HFFc6 (cell line): ENCODE measurements at regions not wholly inside any gene's neighbourhood (a gene's known extent, or its start where the extent isn't known, plus 50 kb on each side); places are given as distances from the start of the nearest gene placed in this dataset.

Experiments
- DNase-seq: peaks from one replicate; pipeline ENCODE4 v3.0.0-alpha.2; 2018
- H3K27ac Mint-ChIP-seq: 2 replicates; pipeline ENCODE4 v1.8.0; 2020; ENCODE audit warnings: mild to moderate bottlenecking, mixed read lengths
- H3K27me3 Mint-ChIP-seq: 2 replicates; pipeline ENCODE4 v1.8.0; 2021; ENCODE audit warnings: mild to moderate bottlenecking, moderate library complexity, mixed read lengths; ENCODE audit not compliant: insufficient read depth
- H3K36me3 Mint-ChIP-seq: 2 replicates; pipeline ENCODE4 v1.8.0; 2021; ENCODE audit warnings: low read depth, mixed read lengths
- H3K4me1 Mint-ChIP-seq: 2 replicates; pipeline ENCODE4 v1.8.0; 2020; ENCODE audit warnings: low read depth, mixed read lengths
- H3K4me3 Mint-ChIP-seq: 2 replicates; pipeline ENCODE4 v1.8.0; 2020; ENCODE audit warnings: mild to moderate bottlenecking, moderate library complexity, mixed read lengths
- H3K9me3 Mint-ChIP-seq: 2 replicates; pipeline ENCODE4 v1.8.0; 2020; ENCODE audit warnings: mild to moderate bottlenecking, mixed read lengths
- TF ChIP-seq, protein P1 (sequence below): fragments of 200-600 bp; sonication (generic); IDR thresholded peaks from 2 replicates; pipeline ENCODE4 v1.5.0; 2021; ENCODE audit warnings: antibody characterized with exemption, mild to moderate bottlenecking

DNA sequence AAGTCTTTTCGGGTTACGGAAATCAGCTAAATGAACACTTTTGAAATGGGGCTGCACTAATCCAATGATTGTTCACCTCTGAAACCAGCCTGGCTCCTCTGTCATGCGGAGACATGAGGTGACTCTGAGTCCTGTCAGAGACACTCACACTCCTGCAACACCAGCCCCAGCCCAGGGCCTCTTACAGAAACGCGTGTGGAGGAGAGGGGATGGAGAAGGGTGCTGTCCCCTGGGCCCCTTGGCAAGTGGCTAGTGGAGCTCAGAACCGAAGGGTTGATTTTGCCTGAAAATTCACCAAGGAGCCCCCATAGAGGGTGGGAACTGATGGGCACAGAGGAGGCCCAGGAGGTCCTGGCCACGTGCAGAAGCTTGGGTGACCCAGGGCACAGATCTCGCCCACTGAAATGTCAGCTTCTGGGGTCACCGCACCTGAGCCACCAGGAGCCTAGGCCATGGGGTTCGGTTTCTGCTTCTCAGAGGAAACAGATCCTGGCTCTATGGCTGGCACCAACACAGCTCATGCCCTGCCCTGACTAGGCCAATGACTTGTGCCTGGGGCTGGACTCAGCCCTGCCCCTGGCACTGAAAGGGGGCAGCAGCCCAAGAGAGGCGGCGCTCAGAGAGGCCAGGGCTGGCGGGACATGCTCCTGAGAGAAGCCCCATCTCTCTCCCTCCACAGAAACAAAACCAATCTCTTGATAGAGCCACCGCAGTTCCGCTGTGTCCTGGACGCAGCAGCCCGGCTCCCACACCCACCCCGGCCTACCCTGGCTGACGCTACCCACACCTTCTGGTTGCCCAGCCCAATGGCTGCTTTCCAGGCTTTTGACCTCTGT, 144.7 kb downstream of the ERMARD start:
- Mint-ChIP-seq H3K4me1 (no peaks in the 10 kb centered on the region), H3K27ac (no peak overlapping the region), H3K36me3 (0 out of 2 replicates have a peak, but pooled peaks cover 10% of the 10 kb centered on the region), H3K27me3 (no peaks in the 10 kb centered on the region), H3K9me3 (peaks cover 55% of the 10 kb centered on the region), H3K4me3 (no peak overlapping the region)
- TF ChIP-seq, protein P1, sequence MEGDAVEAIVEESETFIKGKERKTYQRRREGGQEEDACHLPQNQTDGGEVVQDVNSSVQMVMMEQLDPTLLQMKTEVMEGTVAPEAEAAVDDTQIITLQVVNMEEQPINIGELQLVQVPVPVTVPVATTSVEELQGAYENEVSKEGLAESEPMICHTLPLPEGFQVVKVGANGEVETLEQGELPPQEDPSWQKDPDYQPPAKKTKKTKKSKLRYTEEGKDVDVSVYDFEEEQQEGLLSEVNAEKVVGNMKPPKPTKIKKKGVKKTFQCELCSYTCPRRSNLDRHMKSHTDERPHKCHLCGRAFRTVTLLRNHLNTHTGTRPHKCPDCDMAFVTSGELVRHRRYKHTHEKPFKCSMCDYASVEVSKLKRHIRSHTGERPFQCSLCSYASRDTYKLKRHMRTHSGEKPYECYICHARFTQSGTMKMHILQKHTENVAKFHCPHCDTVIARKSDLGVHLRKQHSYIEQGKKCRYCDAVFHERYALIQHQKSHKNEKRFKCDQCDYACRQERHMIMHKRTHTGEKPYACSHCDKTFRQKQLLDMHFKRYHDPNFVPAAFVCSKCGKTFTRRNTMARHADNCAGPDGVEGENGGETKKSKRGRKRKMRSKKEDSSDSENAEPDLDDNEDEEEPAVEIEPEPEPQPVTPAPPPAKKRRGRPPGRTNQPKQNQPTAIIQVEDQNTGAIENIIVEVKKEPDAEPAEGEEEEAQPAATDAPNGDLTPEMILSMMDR: no peak
- no peak for DNase-seq

- Mint-ChIP-seq H3K36me3 (0 out of 2 replicates have a peak, but pooled peaks cover 10% of the 10 kb centered on the region), H3K4me3 (no peak overlapping the region), H3K4me1 (no peaks in the 10 kb centered on the region), H3K27ac (no peak overlapping the region), H3K9me3 (peaks cover 64% of the 10 kb centered on the region), H3K27me3 (no peaks in the 10 kb centered on the region)
- no peak for DNase-seq
- TF ChIP-seq, protein P1: no peak
Measured at GRCh38 chr6:169895000-169895759, 143.8 kb downstream of the ERMARD start.

GRCh38 chr6:169894377-169894960, 143.0 kb downstream of the ERMARD start:
- H3K4me1 Mint-ChIP-seq: no peaks in the 10 kb centered on the region
- no peak overlapping the region for H3K27ac Mint-ChIP-seq
- peaks cover 1% of the 10 kb centered on the region; the same call in 1 of the 2 replicates for H3K27me3 Mint-ChIP-seq
- DNase-seq: no peak
- 0 out of 2 replicates have a peak, but pooled peaks cover 8% of the 10 kb centered on the region for H3K36me3 Mint-ChIP-seq
- TF ChIP-seq, protein P1: no peak
- peaks cover 68% of the 10 kb centered on the region for H3K9me3 Mint-ChIP-seq
- H3K4me3 Mint-ChIP-seq: no peak overlapping the region

DNA sequence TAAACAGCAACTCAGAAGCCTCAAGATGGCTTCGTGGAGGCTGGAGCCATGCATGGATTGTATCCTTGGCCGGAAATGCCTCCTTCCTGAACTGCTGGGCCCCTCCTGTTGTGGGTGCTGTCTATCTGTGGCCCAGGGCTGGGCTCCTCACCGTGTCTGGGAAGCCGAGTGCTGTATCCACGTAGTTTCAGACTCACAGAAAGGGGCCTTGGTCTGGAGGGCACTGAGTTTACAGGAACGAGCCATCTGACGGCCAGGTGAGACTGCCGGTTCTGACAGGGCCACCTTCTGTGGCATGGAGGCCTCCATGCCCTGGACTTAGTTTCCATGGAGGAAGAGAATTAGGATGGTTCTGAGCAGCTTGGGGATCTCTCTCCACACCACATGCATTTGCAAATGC, 142.2 kb downstream of the ERMARD start:
- H3K4me1 Mint-ChIP-seq: no peaks in the 10 kb centered on the region
- H3K4me3 Mint-ChIP-seq: no peak overlapping the region
- no peak overlapping the region for H3K27ac Mint-ChIP-seq
- peaks cover 68% of the 10 kb centered on the region for H3K9me3 Mint-ChIP-seq
- peaks cover 1% of the 10 kb centered on the region; the same call in 1 of the 2 replicates for H3K27me3 Mint-ChIP-seq
- TF ChIP-seq, protein P1: no peak
- DNase-seq: no peak
- H3K36me3 Mint-ChIP-seq: 0 out of 2 replicates have a peak, but pooled peaks cover 5% of the 10 kb centered on the region

DNA sequence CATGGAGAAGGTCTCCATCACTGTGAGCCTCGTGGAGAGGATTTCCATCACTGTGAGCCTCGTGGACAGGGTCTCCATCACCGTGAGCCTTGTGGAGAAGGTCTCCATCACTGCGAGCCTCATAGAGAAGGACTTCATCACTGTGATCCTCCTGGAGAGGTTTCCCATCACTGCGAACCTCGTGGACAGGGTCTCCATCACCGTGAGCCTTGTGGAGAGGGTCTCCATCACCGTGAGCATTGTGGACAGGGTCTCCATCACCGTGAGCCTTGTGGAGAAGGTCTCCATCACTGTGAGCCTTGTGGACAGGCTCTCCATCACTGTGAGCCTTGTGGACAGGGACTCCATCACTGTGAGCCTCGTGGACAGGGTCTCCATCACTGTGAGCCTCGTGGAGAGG, 140.4 kb downstream of the ERMARD start:
- H3K36me3 Mint-ChIP-seq: no peaks in the 10 kb centered on the region
- peaks cover 1% of the 10 kb centered on the region; the same call in 1 of the 2 replicates for H3K27me3 Mint-ChIP-seq
- no peak for DNase-seq
- no peaks in the 10 kb centered on the region for H3K4me1 Mint-ChIP-seq
- peaks cover 58% of the 10 kb centered on the region for H3K9me3 Mint-ChIP-seq
- H3K27ac Mint-ChIP-seq: no peak overlapping the region
- TF ChIP-seq, protein P1: no peak
- no peak overlapping the region for H3K4me3 Mint-ChIP-seq
